Heart left ventricle (tissue), 16 donors: ENCODE measurements at regions not wholly inside any gene's neighbourhood (a gene's known extent, or its start where the extent isn't known, plus 50 kb on each side); places are given as distances from the start of the nearest gene placed in this dataset.
"Not testable (repeated sequence)": the region's sequence is repeated elsewhere in the genome, so short reads cannot be mapped to it uniquely, and the experiment has no call there.

Experiments used
- ATAC-seq, 4 donors: fragments of 200-7000 bp; cut with Tn5 transposase; one replicate each; pipeline ENCODE4 v1.9.1; 2020 to 2022; ENCODE audit warnings: moderate library complexity in 4 of 4, mild to moderate bottlenecking in 3 of 4, moderate number of reproducible peaks in 1 of 4
- DNase-seq, 5 donors: peaks; one replicate each; pipeline ENCODE4 v3.0.0-alpha.2; 2020
- H3K27ac ChIP-seq, 12 donors: fragments of 200-600 bp; sonication (generic) in 4 of 12; one replicate each; pipeline versions ENCODE4 v1.5.0 to v1.8.0; 2016 to 2022; ENCODE audit warnings: mild to moderate bottlenecking in 2 of 12
- H3K27me3 ChIP-seq, 9 donors: fragments of 200-600 bp; sonication (generic) in 2 of 9; one replicate each; pipeline versions ENCODE4 v1.5.1 to v1.8.0; 2016 to 2022; ENCODE audit warnings: mild to moderate bottlenecking in 3 of 9
- H3K36me3 ChIP-seq, 9 donors: fragments of 200-600 bp; sonication (generic) in 2 of 9; one replicate each; pipeline versions ENCODE4 v1.5.0 to v1.8.0; 2018 to 2022; ENCODE audit warnings: mild to moderate bottlenecking in 2 of 9
- H3K4me1 ChIP-seq, 12 donors: fragments of 200-600 bp; sonication (generic) in 4 of 12; one replicate each; pipeline versions ENCODE4 v1.5.0 to v1.8.0; 2016 to 2022; ENCODE audit warnings: mild to moderate bottlenecking in 3 of 12
- H3K4me3 ChIP-seq, 12 donors: fragments of 200-600 bp; sonication (generic) in 4 of 12; one replicate each; pipeline versions ENCODE4 v1.5.0 to v1.8.0; 2017 to 2022; ENCODE audit warnings: mild to moderate bottlenecking in 9 of 12, moderate library complexity in 4 of 12
- H3K9me3 ChIP-seq, 12 donors: fragments of 200-600 bp; sonication (generic) in 4 of 12; one replicate each; pipeline versions ENCODE4 v1.5.0 to v1.8.0; 2016 to 2022; ENCODE audit warnings: mild to moderate bottlenecking in 1 of 12
- CTCF ChIP-seq, 12 donors: fragments of 200-600 bp; sonication (generic) in 4 of 12; IDR thresholded peaks; one replicate each; pipeline versions ENCODE4 v1.5.0 to v1.8.0; 2018 to 2022; ENCODE audit warnings: antibody characterized with exemption in 12 of 12, mild to moderate bottlenecking in 5 of 12
- POLR2A ChIP-seq, 2 donors: fragments of 450-650 bp; IDR thresholded peaks; one replicate each; pipeline ENCODE4 v1.6.1; 2017; ENCODE audit warnings: antibody characterized with exemption in 2 of 2, mild to moderate bottlenecking in 2 of 2, moderate library complexity in 2 of 2
- WGBS, 4 donors: extraction: QIAGEN DNeasy Blood & Tissue Kit in 2 of 4; methylation state at CpG; one replicate each; pipeline versions ENCODE4 v1.1.5 to v1.1.7; 2013 to 2018; 5-methylcytosine and 5-hydroxymethylcytosine counted together
- intact Hi-C, 10 donors: fragments of 100-400 bp; cut with DNase I; formaldehyde crosslinking; loops; one replicate each; pipeline versions ENCODE4 v1.11.1 to v1.14.2; 2022
- donor health status: ischemic (EF 13 %, LVEDD 7.1; RV severe dilation, severe dysfunction).
- donor health status: healthy with polysubstance abuse.
- donor health status: DM: no; HTN: yes; CAD: no.
- donor health status: DM: no; HTN: no; CAD: no.
- donor health status: ischemic (EF 25% LVEDD 6.9; RV normal size, moderate dysfunction).
- donor health status: ischemic (EF 25% LVEDD 5.7; RV mildly dilated, moderate dysfunction).
- donor health status: healthy.
- donor health status: DM: yes; HTN: yes; CAD: no.
- donor health status: ischemic (EF 35%, LVEDD 5.7; RV mildly dilated, moderate dysfunction).
- donor health status: nonischemic (EF 11% LVEDD 7.7; RV severe dilation, severe dysfunction).
- donor health status: DM: yes; HTN: yes; CAD: no.
- donor health status: PGD.
- donor health status: ischemic (EF 29% LVEDD 5.4; RV normal size, mild dysfunction).
- donor health status: nonischemic (EF 23%, LVEDD 6.1; RV moderate dilation, normal function).

GRCh38 chr2:78757640-78758039 is 267.9 kb upstream of the REG3G start:
- no peak for TF ChIP-seq CTCF (IDR thresholded peaks at IDR 0.05)
- TF ChIP-seq POLR2A (IDR thresholded peaks at IDR 0.05): no peak
- Histone ChIP-seq H3K27ac (no peak overlapping the region), H3K36me3 (no peaks in the 10 kb centered on the region), H3K9me3 (peaks cover 0 to 15% (median 10%) of the 10 kb centered on the region in 12 donors), H3K4me1 (no peaks in the 10 kb centered on the region), H3K27me3 (no peaks in the 10 kb centered on the region), H3K4me3 (no peak overlapping the region)
- intact Hi-C loops: no loop called here
- 85 to 97% (median 88%) methylated on average over 1 of the region's 1 CpG for WGBS, 4 donors
- DNase-seq (no peak), ATAC-seq (no peak)

GRCh38 chr2:78758765-78759164 is 266.7 kb upstream of the REG3G start:
- peaks cover 0 to 20% (median 10%) of the 10 kb centered on the region in 12 donors for H3K9me3 ChIP-seq
- DNase-seq, H3K4me1 ChIP-seq, ATAC-seq, H3K27me3 ChIP-seq, H3K27ac ChIP-seq, intact Hi-C loops, H3K36me3 ChIP-seq, H3K4me3 ChIP-seq: not testable (repeated sequence)
- 89 to 93% (median 91%) methylated on average over 7 of the region's 7 CpGs for WGBS, 4 donors

GRCh38 chr2:78766459-78766858 is 259.0 kb upstream of the REG3G start:
- no peak overlapping the region for H3K4me3 ChIP-seq
- intact Hi-C loops: no loop called here
- peaks cover 0 to 15% (median 5%) of the 10 kb centered on the region in 12 donors for H3K9me3 ChIP-seq
- no peaks in the 10 kb centered on the region for H3K36me3 ChIP-seq
- DNase-seq (no peak), ATAC-seq (no peak)
- WGBS, 4 donors: 68 to 73% (median 71%) methylated on average over 4 of the region's 4 CpGs
- no peak overlapping the region for H3K27ac ChIP-seq
- no peaks in the 10 kb centered on the region for H3K4me1 ChIP-seq
- no peak for TF ChIP-seq POLR2A (IDR thresholded peaks at IDR 0.05)
- no peak for TF ChIP-seq CTCF (IDR thresholded peaks at IDR 0.05)
- H3K27me3 ChIP-seq: no peaks in the 10 kb centered on the region

DNA sequence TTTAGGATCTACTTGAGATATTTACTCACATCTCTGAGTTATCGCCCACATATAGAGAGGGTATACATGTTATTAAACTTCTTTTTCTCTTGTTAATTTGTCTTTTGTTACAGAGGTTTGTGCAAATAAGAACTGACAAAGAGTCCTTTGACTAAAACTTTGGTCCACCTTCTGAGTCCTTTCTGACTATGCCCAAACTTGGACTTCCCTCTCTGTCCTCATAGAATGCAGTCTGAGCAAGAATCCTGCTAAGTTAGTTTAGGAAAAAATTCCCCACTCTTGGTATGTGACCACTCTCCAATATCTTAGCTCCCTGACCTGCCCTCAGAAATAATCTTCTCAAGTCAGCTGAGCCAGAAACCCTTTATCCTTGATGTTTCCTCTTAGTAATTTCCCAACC is 257.5 kb upstream of the REG3G start:
- DNase-seq: no peak
- 77 to 88% (median 84%) methylated on average over 1 of the region's 1 CpG for WGBS, 4 donors
- H3K27me3 ChIP-seq: no peaks in the 10 kb centered on the region

More for the DNA sequence above, 257.5 kb upstream of the REG3G start:
- no peak overlapping the region for H3K4me3 ChIP-seq
- H3K9me3 ChIP-seq: peaks cover 0 to 3% (median 0%) of the 10 kb centered on the region in 12 donors
- no peaks in the 10 kb centered on the region for H3K36me3 ChIP-seq
- intact Hi-C loops: no loop called here
- no peak overlapping the region for H3K27ac ChIP-seq
- no peak for ATAC-seq
- no peaks in the 10 kb centered on the region for H3K4me1 ChIP-seq
- TF ChIP-seq CTCF (IDR thresholded peaks at IDR 0.05) (no peak), POLR2A (IDR thresholded peaks at IDR 0.05) (no peak)
